HFFc6 (cell line): ENCODE measurements at regions not wholly inside any gene's neighbourhood (a gene's known extent, or its start where the extent isn't known, plus 50 kb on each side); places are given as distances from the start of the nearest gene placed in this dataset.

ENCODE experiments used
- DNase-seq: peaks from one replicate; pipeline ENCODE4 v3.0.0-alpha.2; 2018
- H3K27ac Mint-ChIP-seq: 2 replicates; pipeline ENCODE4 v1.8.0; 2020; ENCODE audit warnings: mild to moderate bottlenecking, mixed read lengths
- H3K27me3 Mint-ChIP-seq: 2 replicates; pipeline ENCODE4 v1.8.0; 2021; ENCODE audit warnings: mild to moderate bottlenecking, moderate library complexity, mixed read lengths; ENCODE audit not compliant: insufficient read depth
- H3K36me3 Mint-ChIP-seq: 2 replicates; pipeline ENCODE4 v1.8.0; 2021; ENCODE audit warnings: low read depth, mixed read lengths
- H3K4me1 Mint-ChIP-seq: 2 replicates; pipeline ENCODE4 v1.8.0; 2020; ENCODE audit warnings: low read depth, mixed read lengths
- H3K4me3 Mint-ChIP-seq: 2 replicates; pipeline ENCODE4 v1.8.0; 2020; ENCODE audit warnings: mild to moderate bottlenecking, moderate library complexity, mixed read lengths
- H3K9me3 Mint-ChIP-seq: 2 replicates; pipeline ENCODE4 v1.8.0; 2020; ENCODE audit warnings: mild to moderate bottlenecking, mixed read lengths
- CTCF ChIP-seq: fragments of 200-600 bp; sonication (generic); IDR thresholded peaks from 2 replicates; pipeline ENCODE4 v1.5.0; 2021; ENCODE audit warnings: antibody characterized with exemption, mild to moderate bottlenecking

GRCh38 chr16:17605784-17606183 is 135.0 kb upstream of the XYLT1 start:
- DNase-seq = no peak
- Mint-ChIP-seq H3K27me3 (peaks cover 14% of the 10 kb centered on the region), H3K9me3 (no peaks in the 10 kb centered on the region), H3K4me1 (peaks cover 7% of the 10 kb centered on the region), H3K36me3 (no peaks in the 10 kb centered on the region), H3K4me3 (no peak overlapping the region), H3K27ac (no peak overlapping the region)
- no peak for TF ChIP-seq CTCF

- H3K27ac Mint-ChIP-seq = no peak overlapping the region
Measured at GRCh38 chr16:17603626-17604025, 132.9 kb upstream of the XYLT1 start.

GRCh38 chr16:17602678-17603077 is 131.9 kb upstream of the XYLT1 start:
- DNase-seq = no peak
- Mint-ChIP-seq H3K4me3 (no peak overlapping the region), H3K27me3 (peaks cover 14% of the 10 kb centered on the region), H3K36me3 (peaks cover 8% of the 10 kb centered on the region), H3K27ac (no peak overlapping the region), H3K4me1 (peaks cover 7% of the 10 kb centered on the region), H3K9me3 (peaks cover 21% of the 10 kb centered on the region)
- no peak for TF ChIP-seq CTCF

More at GRCh38 chr16:17603626-17604025, 132.9 kb upstream of the XYLT1 start:
- no peak for DNase-seq
- no peak for TF ChIP-seq CTCF
- Mint-ChIP-seq H3K9me3 (peaks cover 12% of the 10 kb centered on the region), H3K4me3 (no peak overlapping the region), H3K27me3 (peaks cover 15% of the 10 kb centered on the region), H3K36me3 (peaks cover under 1% of the 10 kb centered on the region), H3K4me1 (peaks cover 7% of the 10 kb centered on the region)

- H3K27me3 Mint-ChIP-seq = peaks cover 5% of the 10 kb centered on the region
- no peak overlapping the region for H3K4me3 Mint-ChIP-seq
- peaks cover 8% of the 10 kb centered on the region for H3K36me3 Mint-ChIP-seq
- no peak for DNase-seq
- no peak for TF ChIP-seq CTCF
- H3K9me3 Mint-ChIP-seq = peaks cover 24% of the 10 kb centered on the region
- H3K27ac Mint-ChIP-seq = no peak overlapping the region
- H3K4me1 Mint-ChIP-seq = no peaks in the 10 kb centered on the region
Measured at GRCh38 chr16:17598968-17599367, 128.2 kb upstream of the XYLT1 start.

GRCh38 chr16:17591655-17592405 is 121.1 kb upstream of the XYLT1 start:
- 0 out of 2 replicates have a peak, but pooled peaks have one; percentile 14 for TF ChIP-seq CTCF
- no peak for DNase-seq
- H3K27me3 Mint-ChIP-seq = peaks cover 1% of the 10 kb centered on the region
- peak overlapping the region; percentile 75 for H3K4me3 Mint-ChIP-seq
- H3K9me3 Mint-ChIP-seq = no peaks in the 10 kb centered on the region
- peaks cover 30% of the 10 kb centered on the region for H3K4me1 Mint-ChIP-seq
- H3K27ac Mint-ChIP-seq = peak overlapping the region; percentile 76
- H3K36me3 Mint-ChIP-seq = no peaks in the 10 kb centered on the region
